ENCODE measurements at regions not wholly inside any gene's neighbourhood (a gene's known extent, or its start where the extent isn't known, plus 50 kb on each side); places are given as distances from the start of the nearest gene placed in this dataset.
A peak's percentile ranks its signal among the peaks of the same experiment; 100 is the strongest.

- no peaks in the 10 kb centered on the region for H4K20me1 ChIP-seq (ENCODE audit: insufficient read depth, low read length)
- TF ChIP-seq, protein P1, sequence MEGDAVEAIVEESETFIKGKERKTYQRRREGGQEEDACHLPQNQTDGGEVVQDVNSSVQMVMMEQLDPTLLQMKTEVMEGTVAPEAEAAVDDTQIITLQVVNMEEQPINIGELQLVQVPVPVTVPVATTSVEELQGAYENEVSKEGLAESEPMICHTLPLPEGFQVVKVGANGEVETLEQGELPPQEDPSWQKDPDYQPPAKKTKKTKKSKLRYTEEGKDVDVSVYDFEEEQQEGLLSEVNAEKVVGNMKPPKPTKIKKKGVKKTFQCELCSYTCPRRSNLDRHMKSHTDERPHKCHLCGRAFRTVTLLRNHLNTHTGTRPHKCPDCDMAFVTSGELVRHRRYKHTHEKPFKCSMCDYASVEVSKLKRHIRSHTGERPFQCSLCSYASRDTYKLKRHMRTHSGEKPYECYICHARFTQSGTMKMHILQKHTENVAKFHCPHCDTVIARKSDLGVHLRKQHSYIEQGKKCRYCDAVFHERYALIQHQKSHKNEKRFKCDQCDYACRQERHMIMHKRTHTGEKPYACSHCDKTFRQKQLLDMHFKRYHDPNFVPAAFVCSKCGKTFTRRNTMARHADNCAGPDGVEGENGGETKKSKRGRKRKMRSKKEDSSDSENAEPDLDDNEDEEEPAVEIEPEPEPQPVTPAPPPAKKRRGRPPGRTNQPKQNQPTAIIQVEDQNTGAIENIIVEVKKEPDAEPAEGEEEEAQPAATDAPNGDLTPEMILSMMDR (IDR thresholded peaks at IDR 0.05; ENCODE audit: extremely low read depth, low read depth, low read length), result no peak
- H3K4me3 ChIP-seq (ENCODE audit: insufficient read depth, low read length), result no peak overlapping the region
- no peak overlapping the region for H3K27ac ChIP-seq (ENCODE audit: low read depth, low read length)
- H3K27me3 ChIP-seq (ENCODE audit: insufficient read depth, low read length), result no peaks in the 10 kb centered on the region
- H3K79me2 ChIP-seq (ENCODE audit: insufficient read depth, low read length), result no peaks in the 10 kb centered on the region
- H3K36me3 ChIP-seq (ENCODE audit: insufficient read depth, low read length), result no peaks in the 10 kb centered on the region
- no peaks in the 10 kb centered on the region for H3K9me3 ChIP-seq (ENCODE audit: low read depth, low read length)
- H3K4me1 ChIP-seq (ENCODE audit: insufficient read depth, low read length), result no peaks in the 10 kb centered on the region
- no peak overlapping the region for H3K4me2 ChIP-seq (ENCODE audit: insufficient read depth, low read length)
- H2AFZ ChIP-seq (ENCODE audit: low read length), result no peak overlapping the region
- no peak for DNase-seq (ENCODE audit: insufficient read length, low spot score, missing footprints)
These were observed 127.9 kb upstream of the LIMCH1 start for GRCh38 chr4:41410049-41410448.

DNA sequence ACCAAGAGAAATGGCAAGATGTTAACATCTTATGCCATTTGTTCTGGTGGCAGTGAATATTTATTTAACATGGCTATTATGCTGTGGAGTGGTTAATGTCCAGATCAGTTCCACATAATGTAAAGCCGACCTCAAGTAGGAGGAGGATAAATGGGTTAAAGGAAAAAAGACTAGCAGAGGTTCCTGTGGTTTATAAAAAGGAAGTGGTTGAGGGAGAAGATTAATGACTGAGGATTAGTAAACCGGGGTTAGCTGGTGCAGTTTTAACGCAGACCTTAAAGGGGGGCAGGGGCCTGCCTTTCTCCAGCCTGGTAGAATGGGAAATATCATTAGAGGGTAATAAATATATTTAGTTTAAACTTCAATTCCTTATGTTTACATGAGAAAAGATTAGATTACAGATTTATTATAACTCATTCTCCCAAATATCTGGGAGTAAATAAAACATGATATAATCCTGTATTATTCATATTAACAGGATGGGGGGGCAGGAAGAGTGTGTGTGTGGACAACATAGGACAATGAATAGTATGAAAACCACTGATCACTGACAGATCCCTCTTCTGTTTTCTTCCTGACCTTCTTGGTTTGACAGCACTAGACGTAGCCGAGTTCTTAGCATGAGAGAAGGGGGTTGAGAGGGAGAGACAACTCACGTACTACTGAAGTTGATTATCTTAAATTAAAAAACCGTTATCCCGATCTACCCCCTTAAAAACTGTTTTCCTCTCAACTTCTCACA lies 124.1 kb upstream of the LIMCH1 start:
- no peaks in the 10 kb centered on the region for H3K36me3 ChIP-seq (ENCODE audit: insufficient read depth, low read length)
- no peaks in the 10 kb centered on the region for H3K4me1 ChIP-seq (ENCODE audit: insufficient read depth, low read length)

GRCh38 chr4:41414412-41414779 lies 123.6 kb upstream of the LIMCH1 start:
- Histone ChIP-seq H3K79me2 (ENCODE audit: insufficient read depth, low read length) (no peaks in the 10 kb centered on the region), H3K4me3 (ENCODE audit: insufficient read depth, low read length) (no peak overlapping the region), H3K36me3 (ENCODE audit: insufficient read depth, low read length) (no peaks in the 10 kb centered on the region), H2AFZ (ENCODE audit: low read length) (no peak overlapping the region), H3K4me1 (ENCODE audit: insufficient read depth, low read length) (no peaks in the 10 kb centered on the region), H3K4me2 (ENCODE audit: insufficient read depth, low read length) (no peak overlapping the region), H4K20me1 (ENCODE audit: insufficient read depth, low read length) (no peaks in the 10 kb centered on the region), H3K27ac (ENCODE audit: low read depth, low read length) (no peak overlapping the region), H3K27me3 (ENCODE audit: insufficient read depth, low read length) (no peaks in the 10 kb centered on the region), H3K9me3 (ENCODE audit: low read depth, low read length) (no peaks in the 10 kb centered on the region)
- TF ChIP-seq, protein P1 (IDR thresholded peaks at IDR 0.05; ENCODE audit: extremely low read depth, low read depth, low read length), result no peak
- no peak for DNase-seq (ENCODE audit: insufficient read length, low spot score, missing footprints)

More for the DNA sequence above, 124.1 kb upstream of the LIMCH1 start:
- no peak for DNase-seq (ENCODE audit: insufficient read length, low spot score, missing footprints)
- no peaks in the 10 kb centered on the region for H3K27me3 ChIP-seq (ENCODE audit: insufficient read depth, low read length)
- H3K79me2 ChIP-seq (ENCODE audit: insufficient read depth, low read length), result no peaks in the 10 kb centered on the region
- H3K4me2 ChIP-seq (ENCODE audit: insufficient read depth, low read length), result no peak overlapping the region
- H3K9me3 ChIP-seq (ENCODE audit: low read depth, low read length), result no peaks in the 10 kb centered on the region
- TF ChIP-seq, protein P1 (IDR thresholded peaks at IDR 0.05; ENCODE audit: extremely low read depth, low read depth, low read length), result no peak
- no peak overlapping the region for H3K4me3 ChIP-seq (ENCODE audit: insufficient read depth, low read length)
- H2AFZ ChIP-seq (ENCODE audit: low read length), result no peak overlapping the region
- H4K20me1 ChIP-seq (ENCODE audit: insufficient read depth, low read length), result no peaks in the 10 kb centered on the region
- no peak overlapping the region for H3K27ac ChIP-seq (ENCODE audit: low read depth, low read length)

DNA sequence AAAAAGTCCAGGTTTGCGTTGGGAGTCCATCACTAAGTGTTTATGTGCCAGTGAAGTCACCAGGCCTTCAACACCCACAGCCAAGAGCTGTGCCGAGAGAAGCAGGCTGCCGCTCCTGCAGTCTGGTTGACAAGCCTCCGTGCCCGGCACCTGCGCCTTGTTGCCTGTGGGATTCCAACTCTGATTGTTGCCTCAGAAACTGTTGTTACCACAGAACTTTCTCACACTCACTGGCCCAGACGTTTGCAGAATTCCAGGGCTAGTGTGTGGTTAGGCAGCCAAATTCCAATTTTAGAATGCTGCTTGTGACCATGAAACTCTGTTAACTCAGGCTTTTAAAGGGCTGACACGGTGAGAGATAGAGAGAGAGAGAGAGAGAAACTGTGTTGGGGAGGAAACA lies 119.5 kb upstream of the LIMCH1 start:
- Histone ChIP-seq H3K4me2 (ENCODE audit: insufficient read depth, low read length) (no peak overlapping the region), H3K9me3 (ENCODE audit: low read depth, low read length) (no peaks in the 10 kb centered on the region), H3K27me3 (ENCODE audit: insufficient read depth, low read length) (no peaks in the 10 kb centered on the region), H3K4me1 (ENCODE audit: insufficient read depth, low read length) (no peaks in the 10 kb centered on the region), H3K27ac (ENCODE audit: low read depth, low read length) (no peak overlapping the region), H4K20me1 (ENCODE audit: insufficient read depth, low read length) (no peaks in the 10 kb centered on the region), H3K4me3 (ENCODE audit: insufficient read depth, low read length) (no peak overlapping the region), H2AFZ (ENCODE audit: low read length) (no peak overlapping the region), H3K79me2 (ENCODE audit: insufficient read depth, low read length) (no peaks in the 10 kb centered on the region), H3K36me3 (ENCODE audit: insufficient read depth, low read length) (no peaks in the 10 kb centered on the region)
- TF ChIP-seq, protein P1 (IDR thresholded peaks at IDR 0.05; ENCODE audit: extremely low read depth, low read depth, low read length), result no peak
- DNase-seq (ENCODE audit: insufficient read length, low spot score, missing footprints), result peak; percentile 31

All from osteoblast (primary cell).